K562 (cell line): ENCODE measurements at regions not wholly inside any gene's neighbourhood (a gene's known extent, or its start where the extent isn't known, plus 50 kb on each side); places are given as distances from the start of the nearest gene placed in this dataset.

Experiments
- ATAC-seq: fragments of 200-7000 bp; cut with Tn5 transposase; 3 replicates; pipeline ENCODE4 v1.9.1; 2020; ENCODE audit warnings: moderate library complexity
- BruUV-seq: library from RNA; stranded (reverse); fragments of 400-500 nt; replicated peaks from 2 replicates; lab custom pipeline; 2021; lab: Mats Ljungman, UMichigan
- CTCF ChIA-PET: fragments of 300-600 bp; formaldehyde crosslinking; extraction: SDS; loops from one replicate; lab custom pipeline; 2021; ENCODE audit warnings: low intra/inter-chr PET ratio; lab: Yijun Ruan, JAX
- POLR2A ChIA-PET: fragments of 300-600, 350-650 bp; sonication (Branson Sonifier 250); formaldehyde crosslinking; extraction: SDS; loops from one replicate; lab custom pipeline; 2021; ENCODE audit warnings: antibody characterized with exemption, inconsistent platforms; lab: Yijun Ruan, JAX
- DNase-seq, 4 experiments: peaks; one replicate each; pipeline versions ENCODE4 v3.0.0 to v3.0.0-alpha.2; 2011 to 2018; ENCODE audit warnings: low spot score in 3 of 4, mixed read lengths in 3 of 4; ENCODE audit errors: extremely low read depth in 1 of 4
- FAIRE-seq: peaks from 2 replicates; lab custom pipeline; 2011; peaks lifted over from hg19 to GRCh38; lab: Jason Lieb, UNC
- H2AFZ ChIP-seq: 2 replicates; pipeline ENCODE4 v1.6.0; 2011; ENCODE audit warnings: low read depth, low read length, control low read depth, inconsistent platforms
- H3K27ac ChIP-seq: fragments of 200-600 bp; 3 replicates; pipeline ENCODE4 v1.8.0; 2011; ENCODE audit warnings: low read depth, mild to moderate bottlenecking, control low read depth, inconsistent platforms, low read length, moderate library complexity, mixed read lengths; ENCODE audit errors: extremely low read depth
- H3K27me3 ChIP-seq, 2 experiments: fragments of 300-600 bp in 1 of 2; 2 replicates in 1 of 2; 3 replicates in 1 of 2; pipeline versions ENCODE4 v1.6.0 to v1.8.0; 2011; ENCODE audit warnings: inconsistent platforms in 2 of 2, low read length in 2 of 2, mild to moderate bottlenecking in 1 of 2, mixed read lengths in 1 of 2, moderate library complexity in 1 of 2; ENCODE audit not compliant: control insufficient read depth in 2 of 2, insufficient read depth in 2 of 2
- H3K36me3 ChIP-seq: fragments of 300-600 bp; 3 replicates; pipeline ENCODE4 v1.8.0; 2011; ENCODE audit warnings: mild to moderate bottlenecking, low read length, inconsistent platforms; ENCODE audit not compliant: control insufficient read depth, insufficient read depth
- H3K4me1 ChIP-seq, 2 experiments: fragments of 200-600 bp in 1 of 2; replicated peaks in 1 of 2; 2 replicates in 1 of 2; 3 replicates in 1 of 2; pipeline versions ENCODE4 v1.5.1 to v1.8.0; 2011; ENCODE audit warnings: inconsistent platforms in 2 of 2, low read length in 2 of 2, mild to moderate bottlenecking in 1 of 2, mixed read lengths in 1 of 2, moderate library complexity in 1 of 2; ENCODE audit not compliant: control insufficient read depth in 2 of 2, insufficient read depth in 2 of 2
- H3K4me2 ChIP-seq: 2 replicates; pipeline ENCODE4 v1.6.1; 2011; ENCODE audit warnings: low read length, control low read depth, inconsistent platforms, mixed read lengths; ENCODE audit not compliant: insufficient read depth
- H3K4me3 ChIP-seq: fragments of 200-600 bp; sonication (generic), shearing (Covaris generic); 2 replicates; pipeline ENCODE4 v1.5.1; 2016; ENCODE audit warnings: control low read depth, inconsistent platforms
- H3K79me2 ChIP-seq: fragments of 200-600 bp; 3 replicates; pipeline ENCODE4 v1.8.0; 2011; ENCODE audit warnings: low read length, inconsistent platforms; ENCODE audit not compliant: control insufficient read depth, insufficient read depth
- H3K9ac ChIP-seq, 2 experiments: 2 replicates each; pipeline versions ENCODE4 v1.6.0 to v1.6.1; 2011; ENCODE audit warnings: low read depth in 2 of 2, low read length in 2 of 2, control low read depth in 1 of 2, inconsistent platforms in 1 of 2, mild to moderate bottlenecking in 1 of 2, mixed read lengths in 1 of 2; ENCODE audit not compliant: insufficient read depth in 1 of 2
- H3K9me1 ChIP-seq: one replicate; pipeline ENCODE4 v1.6.0; 2011; ENCODE audit warnings: inconsistent platforms, mild to moderate bottlenecking, low read length, moderate library complexity; ENCODE audit not compliant: control insufficient read depth, insufficient read depth
- H3K9me3 ChIP-seq: replicated peaks from 2 replicates; pipeline ENCODE4 v1.5.1; 2011; ENCODE audit warnings: low read depth, low read length, inconsistent platforms; ENCODE audit not compliant: control insufficient read depth, insufficient read depth
- H4K20me1 ChIP-seq: replicated peaks from 2 replicates; pipeline ENCODE4 v1.6.1; 2011; ENCODE audit warnings: low read length, inconsistent platforms, mixed read lengths; ENCODE audit not compliant: control insufficient read depth, insufficient read depth
- ARID1B ChIP-seq: fragments of 450-650 bp; IDR thresholded peaks from 2 replicates; pipeline ENCODE4 v1.6.1; 2016; ENCODE audit warnings: antibody characterized with exemption, mild to moderate bottlenecking, inconsistent platforms
- CREB3 ChIP-seq: fragments of 450-650 bp; conservative IDR thresholded peaks from 2 replicates; pipeline ENCODE4 v1.6.1; 2016; ENCODE audit warnings: missing genetic modification characterization, low read depth, mild to moderate bottlenecking, missing compliant biosample characterization, moderate library complexity
- ERF ChIP-seq: fragments of 450-650 bp; formaldehyde crosslinking; IDR thresholded peaks from 2 replicates; pipeline ENCODE4 v1.4.0; 2020; ENCODE audit warnings: mild to moderate bottlenecking, mixed read lengths
- ETS2 ChIP-seq: IDR thresholded peaks from 2 replicates; pipeline ENCODE4 v1.6.1; 2016; ENCODE audit warnings: borderline replicate concordance, missing genetic modification characterization, mild to moderate bottlenecking, moderate library complexity, missing compliant biosample characterization; ENCODE audit not compliant: poor library complexity, severe bottlenecking
- KAT7 ChIP-seq: sonication (generic); formaldehyde crosslinking; IDR thresholded peaks from 2 replicates; pipeline ENCODE4 v1.8.0; 2022; ENCODE audit warnings: missing genetic modification reagents, mild to moderate bottlenecking, borderline replicate concordance
- MTA2 ChIP-seq: fragments of 450-650 bp; IDR thresholded peaks from 2 replicates; pipeline ENCODE4 v1.6.1; 2016; ENCODE audit warnings: low read depth
- NCOA2 ChIP-seq, 2 experiments: fragments of 450-650 bp; IDR thresholded peaks; 2 replicates each; pipeline ENCODE4 v1.6.1; 2018; ENCODE audit warnings: mild to moderate bottlenecking in 2 of 2, moderate library complexity in 1 of 2; ENCODE audit not compliant: partially characterized antibody in 2 of 2
- PHF21A ChIP-seq: fragments of 450-650 bp; IDR thresholded peaks from 2 replicates; pipeline ENCODE4 v1.6.1; 2017; ENCODE audit warnings: low read depth, borderline replicate concordance
- PHTF2 ChIP-seq: fragments of 250-450 bp; sonication (Bioruptor Pico); IDR thresholded peaks from 2 replicates; pipeline ENCODE4 v1.5.0; 2021; ENCODE audit warnings: mild to moderate bottlenecking
- SMAD2 ChIP-seq: fragments of 150-350 bp; IDR thresholded peaks from 2 replicates; pipeline ENCODE4 v1.6.1; 2014; ENCODE audit warnings: low read depth, mild to moderate bottlenecking, low read length
- SRSF9 ChIP-seq: fragments of 200-400 bp; formaldehyde crosslinking; IDR thresholded peaks from 2 replicates; pipeline ENCODE4 v1.6.1; 2017; ENCODE audit warnings: low read depth, low read length, borderline replicate concordance
- TAF7 ChIP-seq: fragments of 450-650 bp; IDR thresholded peaks from 2 replicates; pipeline ENCODE4 v1.6.1; 2016; ENCODE audit warnings: missing genetic modification characterization, missing compliant biosample characterization
- TCF7 ChIP-seq: sonication (generic); IDR thresholded peaks from 2 replicates; pipeline ENCODE4 v1.6.1; 2016; ENCODE audit warnings: antibody characterized with exemption, borderline replicate concordance
- TEAD1 ChIP-seq, 2 experiments: fragments of 450-650 bp in 1 of 2; sonication (generic) in 1 of 2; formaldehyde crosslinking; IDR thresholded peaks; 2 replicates each; pipeline versions ENCODE4 v1.4.0 to v1.8.0; 2020 to 2022; ENCODE audit warnings: mild to moderate bottlenecking in 2 of 2, missing genetic modification reagents in 1 of 2
- ZKSCAN3 ChIP-seq: fragments of 250-450 bp; sonication (Bioruptor Pico); IDR thresholded peaks from 2 replicates; pipeline ENCODE4 v1.4.0; 2020
- WGBS: fragments of 100-300 bp; shearing (Covaris generic); methylation state at CpG from one replicate; pipeline ENCODE4 v1.1.6; 2016; ENCODE audit warnings: low coverage, mixed read lengths; ENCODE audit not compliant: insufficient coverage; ENCODE audit errors: missing lambda C conversion rate; 5-methylcytosine and 5-hydroxymethylcytosine counted together
- in situ Hi-C: fragments of 300-500 bp; cut with MboI; formaldehyde crosslinking; loops from 4 replicates; pipeline ENCODE4 v1.15.0; 2018; ENCODE audit warnings: inconsistent platforms, mixed read lengths
- intact Hi-C: fragments of 100-400 bp; cut with micrococcal nuclease; formaldehyde crosslinking; loops from 2 replicates; pipeline ENCODE4 v1.14.2; 2022
- TF ChIP-seq, protein P1 (sequence below), 2 experiments: fragments of 200-800 bp in 1 of 2; sonication (Bioruptor generic) in 1 of 2; sonication (generic) in 1 of 2; formaldehyde crosslinking in 1 of 2; IDR thresholded peaks in 1 of 2; conservative IDR thresholded peaks in 1 of 2; 2 replicates each; pipeline versions ENCODE4 v1.5.0 to v1.6.1; 2016 to 2020; ENCODE audit warnings: missing compliant biosample characterization in 1 of 2, missing genetic modification characterization in 1 of 2, missing genetic modification reagents in 1 of 2
- TF ChIP-seq, protein P2 (sequence below): fragments of 450-650 bp; formaldehyde crosslinking; IDR thresholded peaks from 2 replicates; pipeline ENCODE4 v1.4.0; 2022; ENCODE audit warnings: missing genetic modification characterization

DNA sequence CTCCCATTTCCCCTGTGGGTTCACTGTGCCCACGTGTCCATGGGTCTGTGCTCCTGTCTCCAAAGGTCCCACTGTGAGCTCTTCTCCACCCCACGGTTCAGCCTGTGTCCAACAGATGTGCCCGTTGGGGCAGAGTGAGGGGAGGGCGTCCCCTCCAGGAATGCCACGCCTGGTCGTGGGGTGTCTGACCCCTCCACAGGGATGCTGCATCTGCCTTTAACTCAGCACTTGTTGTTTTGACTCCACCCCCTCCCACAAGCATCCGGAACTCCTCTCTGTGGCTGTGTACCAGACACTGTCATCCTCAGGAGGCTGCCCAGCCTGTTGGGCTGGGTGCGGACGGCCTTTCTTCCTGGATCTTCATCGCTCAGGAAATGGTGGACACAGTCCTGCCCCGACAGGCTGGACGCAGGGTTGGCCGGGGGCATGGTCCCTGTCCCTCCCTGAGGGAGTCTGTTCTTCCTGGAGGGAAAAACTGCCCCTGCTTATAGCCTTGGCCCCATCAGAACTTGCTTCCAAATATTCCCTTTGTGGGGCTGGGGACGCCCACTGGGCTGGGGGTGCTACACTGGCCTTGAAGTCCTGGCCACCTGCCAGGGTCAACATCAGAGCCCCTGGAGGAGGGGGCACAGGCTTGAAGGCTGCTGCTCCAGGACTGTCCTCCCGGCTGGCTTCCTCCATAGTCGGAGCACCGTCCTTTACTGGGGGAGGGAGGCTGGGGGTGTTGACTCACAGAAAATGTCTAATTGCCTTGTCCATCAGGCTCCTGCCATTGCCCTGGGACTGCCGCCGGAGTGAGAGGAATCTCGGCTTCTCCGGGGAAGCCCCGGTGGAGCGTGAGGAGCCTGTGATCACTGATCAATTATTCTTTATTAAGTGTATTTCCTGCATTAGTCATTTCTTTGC is 182.0 kb upstream of the C1orf174 start:
- POLR2A ChIA-PET: interaction anchor here (0.6 kb wide), 2 partner anchors 33 to 64 kb away, joined by 3 read pairs; no protein-coding TSS in a partner anchor
- no peaks in the 10 kb centered on the region for H3K9me1 ChIP-seq
- ATAC-seq (no peak), FAIRE-seq (no peak), DNase-seq (no peak)
- no peaks in the 10 kb centered on the region for H3K79me2 ChIP-seq
- no peak overlapping the region for H3K4me3 ChIP-seq
- in situ Hi-C loops: no loop called here
- H3K9me3 ChIP-seq: no peaks in the 10 kb centered on the region
- CTCF ChIA-PET: no interaction called here
- H4K20me1 ChIP-seq: no peaks in the 10 kb centered on the region
- no peaks in the 10 kb centered on the region for H3K4me1 ChIP-seq
- no peak overlapping the region for H2AFZ ChIP-seq
- H3K27ac ChIP-seq: no peak overlapping the region
- WGBS: under 1% methylated on average over 23 of the region's 23 CpGs
- no peak overlapping the region for H3K9ac ChIP-seq
- no peak overlapping the region for H3K4me2 ChIP-seq
- H3K36me3 ChIP-seq: no peaks in the 10 kb centered on the region
- intact Hi-C loops: no loop called here
- H3K27me3 ChIP-seq: peaks cover 7 to 16% of the 10 kb centered on the region in 2 experiments; a peak in 3 of 5 replicates
- no TSS peak for BruUV-seq
- TF ChIP-seq NCOA2 (IDR thresholded peaks at IDR 0.05; ENCODE audit: partially characterized antibody in 2 of 2) (no peak), PHF21A (no peak), CREB3 (no peak), SRSF9 (no peak), MTA2 (no peak), SMAD2 (no peak), TAF7 (tag) (no peak), ZKSCAN3 (CRISPR knock-in tag) (no peak), ARID1B (no peak), KAT7 (CRISPR knock-in tag) (no peak), TEAD1 (CRISPR knock-in tag; IDR thresholded peaks at IDR 0.05) (no peak), ETS2 (tag) (no peak), ERF (CRISPR knock-in tag) (no peak), PHTF2 (CRISPR knock-in tag) (no peak), TCF7 (no peak)
- TF ChIP-seq, protein P1, sequence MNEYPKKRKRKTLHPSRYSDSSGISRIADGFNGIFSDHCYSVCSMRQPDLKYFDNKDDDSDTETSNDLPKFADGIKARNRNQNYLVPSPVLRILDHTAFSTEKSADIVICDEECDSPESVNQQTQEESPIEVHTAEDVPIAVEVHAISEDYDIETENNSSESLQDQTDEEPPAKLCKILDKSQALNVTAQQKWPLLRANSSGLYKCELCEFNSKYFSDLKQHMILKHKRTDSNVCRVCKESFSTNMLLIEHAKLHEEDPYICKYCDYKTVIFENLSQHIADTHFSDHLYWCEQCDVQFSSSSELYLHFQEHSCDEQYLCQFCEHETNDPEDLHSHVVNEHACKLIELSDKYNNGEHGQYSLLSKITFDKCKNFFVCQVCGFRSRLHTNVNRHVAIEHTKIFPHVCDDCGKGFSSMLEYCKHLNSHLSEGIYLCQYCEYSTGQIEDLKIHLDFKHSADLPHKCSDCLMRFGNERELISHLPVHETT (CRISPR knock-in tag; conservative IDR thresholded peaks at IDR 0.05 in 1 of 2, IDR thresholded peaks at IDR 0.05 in 1 of 2): no peak
- TF ChIP-seq, protein P2, sequence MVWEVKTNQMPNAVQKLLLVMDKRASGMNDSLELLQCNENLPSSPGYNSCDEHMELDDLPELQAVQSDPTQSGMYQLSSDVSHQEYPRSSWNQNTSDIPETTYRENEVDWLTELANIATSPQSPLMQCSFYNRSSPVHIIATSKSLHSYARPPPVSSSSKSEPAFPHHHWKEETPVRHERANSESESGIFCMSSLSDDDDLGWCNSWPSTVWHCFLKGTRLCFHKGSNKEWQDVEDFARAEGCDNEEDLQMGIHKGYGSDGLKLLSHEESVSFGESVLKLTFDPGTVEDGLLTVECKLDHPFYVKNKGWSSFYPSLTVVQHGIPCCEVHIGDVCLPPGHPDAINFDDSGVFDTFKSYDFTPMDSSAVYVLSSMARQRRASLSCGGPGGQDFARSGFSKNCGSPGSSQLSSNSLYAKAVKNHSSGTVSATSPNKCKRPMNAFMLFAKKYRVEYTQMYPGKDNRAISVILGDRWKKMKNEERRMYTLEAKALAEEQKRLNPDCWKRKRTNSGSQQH (CRISPR knock-in tag): no peak
